ENCODE measurements at regions not wholly inside any gene's neighbourhood (a gene's known extent, or its start where the extent isn't known, plus 50 kb on each side); places are given as distances from the start of the nearest gene placed in this dataset.
"Not testable (repeated sequence)": the region's sequence is repeated elsewhere in the genome, so short reads cannot be mapped to it uniquely, and the experiment has no call there.

DNA sequence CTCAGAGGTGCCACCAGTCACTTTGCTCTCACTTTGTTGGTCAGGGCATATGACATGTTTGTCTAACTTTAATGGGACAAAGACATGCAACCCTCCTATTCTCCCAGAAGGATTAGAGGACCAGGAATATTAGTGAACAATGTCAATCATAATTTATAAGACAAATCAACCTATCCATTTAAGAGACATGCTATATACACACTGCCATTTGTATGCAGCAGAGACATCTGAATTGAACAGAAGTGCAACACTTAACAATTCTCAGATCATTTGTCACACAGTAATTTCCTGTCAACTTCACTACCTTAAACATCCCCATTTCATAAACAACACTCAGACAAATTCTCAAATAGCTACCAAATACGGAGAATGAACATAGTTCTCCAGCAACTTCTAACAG lies 273.6 kb upstream of the RGMB start:
- DNase-seq (ENCODE audit: low read depth): no peak

DNA sequence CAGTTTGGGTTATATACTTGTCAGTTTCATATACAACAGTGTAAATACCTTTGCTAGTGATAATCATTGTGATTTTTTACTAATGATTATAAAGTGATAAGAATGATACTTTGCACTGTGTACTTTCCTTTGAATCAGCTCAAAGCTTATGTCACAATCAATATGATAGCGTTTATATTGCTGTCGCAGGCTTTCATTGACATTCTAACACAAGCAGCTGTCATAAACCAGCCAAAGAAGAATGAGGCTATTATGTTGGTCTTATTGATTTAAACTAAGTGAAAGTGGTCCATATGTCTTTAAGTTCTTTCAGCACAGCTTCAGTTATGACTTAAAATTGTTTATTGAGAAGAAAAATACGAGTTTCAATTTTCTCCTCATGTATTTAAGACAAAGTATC lies 272.7 kb upstream of the RGMB start:
- DNase-seq (ENCODE audit: low read depth): no peak

DNA sequence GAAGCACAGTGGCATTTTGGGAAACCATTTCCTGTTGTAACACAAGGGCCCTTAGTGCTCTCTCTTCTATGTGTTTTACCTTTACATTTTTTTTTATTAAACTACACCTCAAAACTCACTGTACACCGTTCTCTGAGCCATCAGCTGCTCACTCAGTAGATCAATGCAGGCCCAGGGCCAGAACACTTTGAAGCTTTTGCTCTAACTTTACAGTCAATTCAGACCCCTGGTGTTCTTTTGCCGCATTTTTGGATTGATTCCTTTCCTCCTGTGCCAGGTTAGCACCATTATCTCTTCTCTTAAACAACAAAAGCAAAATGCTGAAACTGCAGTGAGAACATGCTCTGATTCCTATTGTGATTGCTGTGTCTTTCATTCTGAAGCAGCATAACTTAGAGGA lies 269.8 kb upstream of the RGMB start:
- DNase-seq (ENCODE audit: low read depth): no peak

DNA sequence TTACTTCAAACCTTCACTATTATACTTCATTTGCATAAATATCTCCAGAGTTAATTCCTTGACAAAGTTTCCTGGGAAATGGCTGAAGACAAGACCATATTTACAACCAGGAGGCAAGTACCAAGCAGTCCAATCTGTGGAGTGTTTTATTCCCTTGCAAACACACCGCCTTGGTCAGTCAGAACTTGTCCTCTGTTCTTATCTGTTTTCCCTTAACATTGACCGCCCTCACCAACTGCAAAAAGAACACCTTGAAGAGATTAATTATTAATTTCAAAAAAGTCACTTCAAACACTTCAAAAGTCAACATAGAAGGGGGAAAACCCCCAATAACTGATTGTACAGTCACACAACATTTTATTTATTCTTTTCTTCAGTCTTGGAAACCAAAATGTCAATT lies 269.0 kb upstream of the RGMB start:
- DNase-seq (ENCODE audit: low read depth): no peak

DNA sequence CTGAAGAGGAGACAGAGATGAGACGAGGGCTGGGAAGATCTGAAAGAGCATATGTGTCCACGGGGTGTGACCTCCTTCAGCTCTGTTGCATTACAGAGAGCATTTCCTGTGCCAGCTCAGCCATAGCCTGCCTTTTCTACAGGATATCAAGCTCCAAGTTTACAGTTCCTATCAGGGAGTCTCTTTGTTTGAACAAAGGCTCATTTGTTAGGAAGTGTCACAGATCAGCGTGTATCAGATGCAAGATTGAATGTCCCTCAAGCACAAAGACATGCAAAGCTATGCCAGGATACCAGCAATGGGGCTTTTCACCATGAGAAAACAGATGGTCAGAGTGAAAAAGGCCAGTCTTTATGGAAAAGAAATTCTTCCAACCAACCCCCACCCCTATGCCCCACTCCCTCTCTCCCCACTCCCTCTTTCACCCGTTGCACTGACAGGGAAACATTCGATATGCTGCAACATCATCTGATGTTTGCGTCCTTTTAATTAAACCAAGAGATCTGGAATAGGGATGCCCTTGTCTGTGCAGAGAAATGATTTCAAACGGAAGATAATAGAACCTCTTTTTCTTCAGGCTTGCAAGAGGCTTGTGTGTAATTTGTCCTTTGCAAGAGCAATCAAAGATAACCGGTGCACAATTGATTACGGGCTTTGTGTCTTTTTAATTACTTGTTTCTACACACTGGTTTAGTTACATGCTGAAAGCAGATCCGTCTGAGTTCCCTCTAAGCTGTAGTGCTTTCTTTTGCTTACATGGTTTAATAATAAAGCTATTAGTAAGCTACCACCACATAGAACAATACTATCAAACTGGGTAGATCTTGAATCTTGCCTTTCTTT lies 263.1 kb upstream of the RGMB start:
- no peak for DNase-seq (ENCODE audit: low read depth)

DNA sequence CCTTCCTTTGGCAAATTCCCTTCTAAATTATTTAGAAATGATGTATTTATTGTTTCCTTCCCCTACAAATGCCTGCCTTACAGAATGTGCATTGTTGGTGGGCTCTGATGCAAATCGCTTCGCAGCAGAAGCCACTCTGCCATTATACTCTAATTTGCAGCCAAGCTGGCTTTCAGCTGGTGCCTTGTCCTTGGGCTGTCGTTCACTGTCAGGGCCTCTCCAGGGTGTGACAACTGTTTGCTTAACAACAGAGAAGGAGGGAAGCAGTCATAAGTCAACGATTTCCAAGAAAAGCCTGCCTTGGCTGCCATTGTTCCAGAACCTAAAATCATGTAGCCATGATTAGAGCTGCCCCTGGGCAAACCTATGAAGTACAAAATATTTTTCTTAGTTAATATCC lies 260.1 kb upstream of the RGMB start:
- no peak for DNase-seq (ENCODE audit: low read depth)

DNA sequence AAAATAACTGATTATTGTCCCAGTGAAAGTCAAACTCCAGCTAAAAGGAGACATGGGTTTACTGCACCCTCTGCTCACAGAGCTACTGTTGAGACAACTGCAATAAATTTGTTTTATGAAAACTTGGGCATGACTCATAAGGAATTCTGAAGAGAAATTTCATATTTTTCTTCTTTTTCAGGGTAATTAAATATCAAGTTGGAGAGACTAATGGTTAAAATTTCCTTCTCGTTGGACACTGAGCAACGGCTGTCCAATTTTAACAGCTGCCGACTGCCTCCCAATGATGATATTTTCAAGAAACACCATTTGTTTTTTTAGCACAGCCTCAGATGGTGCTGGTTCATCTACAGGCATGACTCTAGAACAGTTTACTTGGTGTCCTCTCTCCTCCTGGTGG lies 259.2 kb upstream of the RGMB start:
- peak; percentile 19 for DNase-seq (ENCODE audit: low read depth)

DNA sequence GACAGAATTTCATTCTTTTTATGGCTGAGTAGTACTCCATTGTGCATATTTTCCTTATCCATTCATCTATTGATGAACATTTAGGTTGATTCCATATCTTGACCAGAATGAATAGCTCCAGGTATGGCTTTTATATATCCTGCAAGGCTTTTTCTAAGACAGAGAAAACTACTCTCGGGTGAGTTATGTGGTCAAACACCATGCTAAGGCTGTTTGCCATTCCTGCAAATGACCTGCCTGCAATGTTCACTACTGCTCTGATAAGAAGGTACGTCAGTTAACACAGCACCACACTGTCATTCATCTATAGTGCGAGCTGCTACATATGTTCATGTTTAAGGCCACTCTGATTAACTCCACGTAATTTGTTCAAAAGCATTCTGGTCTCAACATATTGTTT lies 256.8 kb upstream of the RGMB start:
- DNase-seq (ENCODE audit: low read depth): no peak

DNA sequence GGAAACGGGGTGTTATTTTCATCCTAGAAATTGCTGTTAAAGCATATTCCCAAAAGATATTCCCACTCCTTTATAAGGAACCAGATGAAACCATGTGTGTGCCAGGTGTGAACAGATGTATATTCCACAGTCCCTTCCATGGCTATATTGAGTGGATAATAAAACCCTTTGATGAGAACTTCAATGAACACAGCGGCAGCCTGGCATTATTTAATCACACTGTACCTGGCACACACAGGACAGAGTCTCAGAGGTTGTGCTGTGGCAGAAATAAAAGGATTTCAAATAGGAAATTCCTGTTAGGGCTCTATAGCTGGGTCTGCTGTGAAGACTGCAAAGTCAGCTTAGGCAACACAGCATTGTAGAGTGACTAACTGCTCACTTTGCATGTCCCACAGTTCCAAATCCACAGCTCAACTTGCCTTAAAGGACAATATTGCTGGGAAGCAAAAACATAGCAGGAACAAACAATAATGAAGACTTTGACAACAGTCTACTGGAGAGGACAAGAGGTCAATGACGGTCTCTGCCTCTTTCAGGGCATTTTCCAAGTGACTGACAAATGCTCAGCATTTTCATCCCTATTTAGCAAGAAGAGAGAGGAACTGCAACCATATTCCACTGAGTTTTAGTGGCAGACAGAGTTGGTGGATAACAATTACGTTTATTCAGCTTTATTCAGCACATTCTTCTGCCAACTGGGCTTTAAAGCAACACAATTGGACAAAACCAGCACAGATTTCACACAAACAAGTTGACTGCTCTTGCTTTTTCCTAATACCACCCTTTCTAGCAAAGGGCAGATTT lies 255.7 kb upstream of the RGMB start:
- no peak for DNase-seq (ENCODE audit: low read depth)

DNA sequence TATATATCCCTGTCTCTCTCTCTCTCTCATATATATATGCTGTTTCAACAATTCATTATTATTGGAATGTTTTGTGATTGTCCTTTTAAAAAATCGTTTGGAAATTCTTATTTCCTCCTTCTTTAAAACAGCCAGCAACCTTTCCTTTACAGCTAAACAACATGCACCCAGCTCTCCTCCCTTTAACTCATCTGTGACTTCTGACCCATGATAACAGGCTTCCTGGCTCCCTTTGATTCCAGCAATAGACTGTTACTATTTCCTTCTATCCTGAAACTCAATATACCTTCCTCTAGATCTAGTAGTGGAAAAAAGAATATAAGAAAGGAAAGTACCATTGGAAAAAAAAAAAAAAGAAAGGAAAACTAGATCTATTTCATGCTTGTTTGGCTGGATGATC lies 254.7 kb upstream of the RGMB start:
- DNase-seq (ENCODE audit: low read depth): no peak

DNA sequence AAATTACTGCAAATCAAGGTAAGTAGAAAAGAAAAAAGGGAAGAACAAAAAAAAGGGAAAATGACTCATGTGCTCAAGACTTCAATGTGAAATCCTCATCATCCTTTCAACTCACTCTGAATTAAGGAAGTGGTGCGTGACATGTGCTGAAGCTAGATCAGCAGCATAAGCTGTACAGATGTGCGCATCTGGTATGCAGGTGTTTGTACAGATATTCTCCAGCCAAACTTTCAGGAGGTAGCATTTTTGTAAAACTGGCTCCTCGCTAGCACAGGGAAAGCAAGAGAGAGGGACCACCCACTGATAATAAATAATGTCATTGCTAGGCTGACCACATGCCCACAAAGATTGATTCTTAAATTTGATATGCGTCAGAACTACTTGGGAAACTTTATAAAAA lies 253.9 kb upstream of the RGMB start:
- DNase-seq (ENCODE audit: low read depth): no peak

DNA sequence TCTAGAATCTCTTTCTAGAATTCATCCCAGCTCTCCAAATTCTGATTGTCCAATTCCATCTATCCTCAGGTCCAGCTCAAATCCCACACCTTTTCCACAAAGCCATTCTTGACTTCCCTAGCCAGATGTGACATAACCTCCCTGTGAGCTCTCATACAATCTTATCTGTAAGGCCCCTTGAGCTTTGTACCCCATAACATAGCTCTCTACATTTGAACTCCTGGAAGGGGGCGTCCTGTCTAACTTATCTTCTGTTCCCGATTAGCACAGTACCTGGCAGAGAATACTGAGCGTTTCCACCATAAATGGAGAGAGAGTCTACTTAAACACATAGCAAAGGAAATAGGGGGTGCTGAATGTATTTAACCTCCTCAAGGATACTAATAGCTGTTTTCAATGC lies 251.6 kb upstream of the RGMB start:
- no peak for DNase-seq (ENCODE audit: low read depth)

DNA sequence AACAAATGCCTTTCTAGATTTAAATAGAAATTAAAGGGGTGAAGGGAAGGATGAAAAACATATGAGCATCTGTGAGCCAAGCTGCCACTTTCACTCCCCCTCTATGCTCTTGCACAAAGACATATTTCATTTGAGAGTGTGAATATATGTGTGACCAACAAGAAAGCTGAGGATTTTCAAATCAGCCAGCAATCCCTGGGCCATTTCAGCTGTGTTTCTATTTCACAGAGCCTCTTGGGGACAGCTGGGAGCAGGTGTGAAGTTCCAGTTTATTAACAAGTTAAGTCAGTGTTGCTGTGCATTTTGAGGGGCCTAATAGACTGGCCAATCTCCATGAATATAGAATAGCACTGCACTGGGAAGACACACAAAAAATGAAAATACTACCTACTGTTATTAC lies 248.7 kb upstream of the RGMB start:
- no peak for DNase-seq (ENCODE audit: low read depth)

DNA sequence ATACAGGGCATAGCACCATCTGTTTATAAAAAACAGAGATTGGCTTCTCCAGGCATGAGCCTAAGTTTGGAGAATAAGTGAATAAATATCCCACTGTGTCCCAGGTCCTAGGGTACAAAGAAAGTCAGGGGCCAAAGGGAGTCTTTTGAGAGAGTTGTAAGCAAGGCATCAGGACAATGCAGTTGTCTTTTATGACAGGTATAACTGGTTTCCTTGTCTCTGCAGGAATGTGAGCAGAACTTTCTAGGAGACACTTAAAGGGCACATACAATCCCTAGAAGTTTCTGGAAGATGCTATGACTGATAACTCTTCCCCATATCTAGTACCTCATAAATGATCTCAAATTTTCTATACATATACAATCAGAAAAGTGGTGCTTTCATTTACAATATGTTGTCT lies 245.6 kb upstream of the RGMB start:
- no peak for DNase-seq (ENCODE audit: low read depth)

DNA sequence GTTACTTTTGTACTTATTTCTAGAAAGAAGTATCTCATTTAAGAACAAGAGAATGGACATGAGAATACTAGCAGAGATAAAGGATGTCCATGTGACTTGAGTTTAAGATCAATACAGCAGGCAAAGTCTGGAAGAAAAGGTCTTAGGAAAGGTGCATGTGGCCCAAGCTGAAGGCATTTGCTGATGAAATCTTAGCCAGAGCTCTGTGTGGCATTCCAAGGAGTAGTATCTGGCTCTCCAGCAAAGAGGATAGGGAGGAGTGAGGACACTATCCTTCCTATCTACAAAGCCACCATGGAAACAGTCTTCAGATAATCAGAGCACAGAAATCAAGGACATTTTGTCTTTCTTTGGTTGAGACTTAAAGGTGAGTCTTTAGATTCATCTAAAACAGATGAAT lies 244.1 kb upstream of the RGMB start:
- no peak for DNase-seq (ENCODE audit: low read depth)

DNA sequence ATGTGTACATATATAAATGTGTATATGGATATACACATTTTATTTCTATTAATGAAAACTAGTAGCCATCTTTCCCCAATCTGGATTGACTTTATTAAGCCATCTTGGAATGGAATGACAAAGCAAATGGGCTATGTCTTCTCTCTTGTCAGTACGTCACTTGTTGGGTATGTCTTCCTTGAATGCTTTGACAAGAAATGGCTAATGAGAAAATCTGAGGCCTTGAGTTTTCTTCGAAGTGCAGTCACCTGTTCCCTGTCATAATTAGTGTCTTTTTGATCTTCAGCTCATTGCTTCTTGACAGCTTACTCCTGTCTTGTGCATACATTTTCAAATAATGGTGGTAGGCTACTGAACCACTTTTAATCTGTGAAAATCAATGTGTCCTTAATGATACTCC lies 243.2 kb upstream of the RGMB start:
- DNase-seq (ENCODE audit: low read depth): no peak

DNA sequence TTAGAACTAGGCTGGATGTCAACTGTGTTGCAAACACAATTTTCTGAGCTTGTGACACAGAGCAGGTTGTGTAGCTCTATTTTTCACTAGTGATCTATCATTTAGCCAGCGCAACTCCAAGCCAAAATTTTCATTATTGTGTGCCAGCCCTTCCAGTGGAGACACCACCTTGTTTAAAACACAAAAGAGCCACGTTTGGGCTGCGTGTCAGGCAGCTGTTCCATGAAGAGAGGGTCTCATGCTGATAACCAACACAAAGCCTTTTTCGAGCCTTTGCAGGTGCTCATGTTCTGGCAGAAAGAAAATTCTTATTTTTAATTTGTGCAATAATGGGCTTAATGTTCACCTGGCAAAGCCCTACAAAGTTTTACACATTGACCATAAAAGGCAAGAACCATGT lies 237.6 kb upstream of the RGMB start:
- no peak for DNase-seq (ENCODE audit: low read depth)

DNA sequence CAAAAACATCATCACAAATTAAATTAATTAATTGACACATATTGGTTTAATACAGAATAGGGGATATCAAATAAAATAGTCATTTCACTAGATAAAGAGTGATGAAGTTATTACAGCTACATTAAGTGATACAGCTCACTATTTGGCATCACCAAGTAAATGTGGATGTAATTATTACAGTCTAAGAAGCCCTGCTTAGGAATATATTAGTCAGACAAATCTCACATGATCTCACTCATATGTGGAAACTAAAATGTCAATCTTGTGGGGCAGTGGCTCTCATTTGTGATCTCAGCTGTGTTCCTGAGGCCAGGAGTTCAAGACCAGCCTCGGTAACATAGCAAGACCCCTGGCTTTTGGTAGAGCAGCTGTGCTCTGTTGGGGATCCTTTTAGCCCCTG lies 233.4 kb upstream of the RGMB start:
- no peak for DNase-seq (ENCODE audit: low read depth)

DNA sequence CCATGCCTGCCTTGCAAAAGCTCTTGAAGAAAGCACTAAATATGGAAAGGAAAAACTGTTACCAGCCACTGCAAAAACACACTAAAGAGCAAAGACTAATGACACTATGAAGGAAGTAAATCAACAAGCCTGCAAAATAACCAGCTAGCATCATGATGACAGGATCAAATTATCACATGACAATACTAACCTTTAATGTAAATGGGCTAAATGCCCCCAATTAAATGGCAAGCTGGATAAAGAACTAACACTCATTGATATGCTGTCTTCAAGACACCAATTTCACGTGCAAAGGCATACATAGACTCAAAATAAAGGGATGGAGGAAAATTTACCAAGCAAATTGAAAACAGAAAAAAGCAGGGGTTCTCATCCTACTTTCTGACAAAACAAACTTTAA lies 231.8 kb upstream of the RGMB start:
- no peak for DNase-seq (ENCODE audit: low read depth)

DNA sequence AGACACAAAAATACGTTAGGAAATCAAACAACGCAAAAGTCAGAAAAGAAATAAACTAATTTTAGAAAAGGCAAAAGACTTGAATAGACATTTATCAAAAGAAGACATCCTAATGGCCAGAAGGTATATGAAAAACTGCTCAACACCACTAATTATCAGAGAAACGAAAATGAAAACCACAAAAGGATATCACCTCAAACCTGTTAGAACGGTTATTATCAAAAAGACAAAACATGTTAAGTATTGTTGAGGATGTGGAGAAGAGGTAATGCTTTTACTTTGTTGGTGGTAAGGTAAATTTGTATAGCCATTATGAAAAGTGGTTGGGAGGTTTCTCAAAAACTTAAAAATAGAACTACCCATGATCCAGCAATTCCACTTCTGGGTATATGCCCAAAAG lies 230.0 kb upstream of the RGMB start:
- no peak for DNase-seq (ENCODE audit: low read depth)

DNA sequence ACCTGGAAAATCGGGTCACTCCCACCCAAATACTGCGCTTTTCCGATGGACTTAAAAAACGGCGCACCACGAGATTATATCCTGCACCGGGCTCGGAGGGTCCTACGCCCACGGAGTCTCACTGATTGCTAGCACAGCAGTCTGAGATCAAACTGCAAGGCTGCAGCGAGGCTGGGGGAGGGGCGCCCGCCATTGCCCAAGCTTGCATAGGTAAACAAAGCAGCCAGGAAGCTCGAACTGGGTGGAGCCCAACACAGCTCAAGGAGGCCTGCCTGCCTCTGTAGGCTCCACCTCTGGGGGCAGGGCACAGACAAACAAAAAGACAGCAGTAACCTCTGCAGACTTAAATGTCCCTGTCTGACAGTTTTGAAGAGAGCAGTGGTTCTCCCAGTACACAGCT lies 226.5 kb upstream of the RGMB start:
- DNase-seq (ENCODE audit: low read depth): not testable (repeated sequence)

DNA sequence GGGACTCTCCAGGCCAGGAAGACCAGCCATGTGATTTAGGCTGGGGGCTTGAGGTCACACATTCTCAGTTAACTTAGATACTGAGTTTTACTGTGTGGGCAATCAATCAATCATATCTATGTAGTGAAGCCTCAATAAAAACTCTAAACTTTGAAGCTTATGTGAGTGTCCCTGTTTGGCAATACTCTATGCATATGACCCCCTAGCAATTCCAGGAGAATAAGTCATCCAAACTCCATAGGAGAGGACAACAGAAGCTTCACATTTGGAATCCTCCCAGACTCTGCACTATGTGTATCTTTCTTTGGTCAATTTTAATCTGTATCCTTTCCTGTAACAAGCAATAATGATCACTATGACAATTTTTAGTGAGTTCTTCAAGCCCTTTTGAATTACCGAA lies 216.8 kb upstream of the RGMB start:
- no peak for DNase-seq (ENCODE audit: low read depth)

DNA sequence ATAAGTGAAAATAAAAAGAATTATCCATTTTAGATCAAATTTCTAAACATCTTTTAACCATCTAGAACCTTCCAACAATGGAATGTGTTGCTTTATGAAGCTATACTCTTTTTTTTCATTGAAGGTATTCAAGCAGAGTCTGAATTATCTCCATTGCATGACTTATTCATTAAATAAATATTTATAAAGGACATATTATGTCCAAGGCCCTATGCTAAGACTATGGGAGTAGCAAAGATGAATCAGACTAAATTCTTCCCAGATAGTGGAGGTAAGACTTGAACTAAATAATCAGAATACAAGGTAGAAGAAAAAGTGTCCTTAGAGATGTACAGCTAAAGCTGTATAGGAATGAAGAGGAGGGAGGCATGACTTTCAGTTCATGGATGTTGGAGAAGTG lies 215.5 kb upstream of the RGMB start:
- DNase-seq (ENCODE audit: low read depth): no peak
